ENCODE measurements at regions not wholly inside any gene's neighbourhood (a gene's known extent, or its start where the extent isn't known, plus 50 kb on each side); places are given as distances from the start of the nearest gene placed in this dataset.
"Not testable (repeated sequence)": the region's sequence is repeated elsewhere in the genome, so short reads cannot be mapped to it uniquely, and the experiment has no call there.

DNA sequence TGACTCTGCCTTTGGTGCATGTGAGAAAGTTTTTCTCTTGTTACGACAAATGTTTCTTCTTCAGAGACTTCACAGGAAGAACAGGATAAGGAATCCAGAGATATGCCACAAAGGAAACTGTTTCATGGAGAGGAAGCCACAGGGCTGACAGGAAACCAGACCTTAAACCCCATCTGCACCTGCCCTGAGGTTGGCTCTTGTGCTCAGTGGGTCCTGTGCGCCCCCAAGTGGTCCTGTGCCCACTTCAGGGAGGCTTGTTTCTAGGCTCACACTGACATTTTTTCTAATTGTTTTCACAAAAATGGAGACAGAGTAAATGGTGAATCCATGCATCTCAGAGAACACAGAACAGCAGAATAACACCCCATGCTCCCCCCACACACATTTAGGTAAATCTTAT lies 1193.5 kb downstream of the TMEM121 start:
- not testable (repeated sequence) for H3K27me3 ChIP-seq (ENCODE audit: control insufficient read depth, insufficient read depth, low read length); H3K36me3 ChIP-seq (ENCODE audit: control insufficient read depth, insufficient read depth, low read length); DNase-seq (ENCODE audit: low read depth); H3K4me3 ChIP-seq (ENCODE audit: low read depth, low read length)

GRCh38 chr14:106721926-106722325 lies 1195.5 kb downstream of the TMEM121 start:
- not testable (repeated sequence) for DNase-seq (ENCODE audit: low read depth); H3K27me3 ChIP-seq (ENCODE audit: control insufficient read depth, insufficient read depth, low read length); H3K4me3 ChIP-seq (ENCODE audit: low read depth, low read length); H3K36me3 ChIP-seq (ENCODE audit: control insufficient read depth, insufficient read depth, low read length)

- not testable (repeated sequence) for H3K36me3 ChIP-seq (ENCODE audit: control insufficient read depth, insufficient read depth, low read length); H3K4me3 ChIP-seq (ENCODE audit: low read depth, low read length); H3K27me3 ChIP-seq (ENCODE audit: control insufficient read depth, insufficient read depth, low read length); DNase-seq (ENCODE audit: low read depth)
These were observed 1196.7 kb downstream of the TMEM121 start for GRCh38 chr14:106722813-106723687.

DNA sequence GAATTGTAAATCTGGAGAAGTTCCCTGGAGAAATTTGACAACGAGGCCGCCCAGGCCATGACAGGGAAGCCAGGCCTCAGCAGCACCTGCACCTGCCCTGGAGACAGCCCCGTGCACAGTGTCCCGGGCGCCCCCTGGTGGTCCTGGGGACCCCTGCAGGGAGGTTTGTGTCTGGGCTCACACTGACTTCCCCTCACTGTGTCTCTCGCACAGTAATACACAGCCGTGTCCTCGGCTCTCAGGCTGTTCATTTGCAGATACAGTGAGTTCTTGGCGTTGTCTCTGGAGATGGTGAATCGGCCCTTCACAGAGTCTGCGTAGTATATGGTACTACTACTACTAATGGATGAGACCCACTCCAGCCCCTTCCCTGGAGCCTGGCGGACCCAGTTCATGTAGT lies 1201.6 kb downstream of the TMEM121 start:
- not testable (repeated sequence) for H3K36me3 ChIP-seq (ENCODE audit: control insufficient read depth, insufficient read depth, low read length); DNase-seq (ENCODE audit: low read depth); H3K4me3 ChIP-seq (ENCODE audit: low read depth, low read length); H3K27me3 ChIP-seq (ENCODE audit: control insufficient read depth, insufficient read depth, low read length)

DNA sequence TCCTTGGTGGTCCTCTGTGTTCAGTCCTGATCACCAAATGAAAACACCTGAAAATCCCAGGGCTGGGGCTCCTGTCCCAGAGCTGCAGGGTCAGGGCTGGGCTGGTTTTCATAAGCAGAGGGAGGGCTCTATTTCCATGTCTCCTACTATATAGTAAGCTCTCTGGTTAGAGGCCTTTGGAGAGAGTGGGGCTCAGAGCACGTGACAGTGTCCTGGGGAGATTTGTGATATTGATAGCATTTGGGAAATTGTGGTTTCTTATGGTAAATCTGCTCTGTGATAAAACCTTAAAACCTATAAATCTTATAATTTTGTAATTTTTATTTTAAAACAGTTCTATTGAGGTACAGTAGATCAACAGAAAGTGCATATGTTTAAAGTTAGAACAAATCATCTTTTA lies 1202.2 kb downstream of the TMEM121 start:
- TF ChIP-seq CTCF (IDR thresholded peaks at IDR 0.05; ENCODE audit: insufficient read depth, low read length, poor library complexity, severe bottlenecking): no peak
- Histone ChIP-seq H3K27me3 (ENCODE audit: control insufficient read depth, insufficient read depth, low read length) (no peaks in the 10 kb centered on the region), H3K36me3 (ENCODE audit: control insufficient read depth, insufficient read depth, low read length) (no peaks in the 10 kb centered on the region), H3K4me3 (ENCODE audit: low read depth, low read length) (no peak overlapping the region)
- no peak for DNase-seq (ENCODE audit: low read depth)

- Histone ChIP-seq H3K36me3 (ENCODE audit: control insufficient read depth, insufficient read depth, low read length) (no peaks in the 10 kb centered on the region), H3K27me3 (ENCODE audit: control insufficient read depth, insufficient read depth, low read length) (no peaks in the 10 kb centered on the region), H3K4me3 (ENCODE audit: low read depth, low read length) (no peak overlapping the region)
- no peak for TF ChIP-seq CTCF (IDR thresholded peaks at IDR 0.05; ENCODE audit: insufficient read depth, low read length, poor library complexity, severe bottlenecking)
- DNase-seq (ENCODE audit: low read depth): no peak
These were observed 1203.2 kb downstream of the TMEM121 start for GRCh38 chr14:106729551-106729950.

DNA sequence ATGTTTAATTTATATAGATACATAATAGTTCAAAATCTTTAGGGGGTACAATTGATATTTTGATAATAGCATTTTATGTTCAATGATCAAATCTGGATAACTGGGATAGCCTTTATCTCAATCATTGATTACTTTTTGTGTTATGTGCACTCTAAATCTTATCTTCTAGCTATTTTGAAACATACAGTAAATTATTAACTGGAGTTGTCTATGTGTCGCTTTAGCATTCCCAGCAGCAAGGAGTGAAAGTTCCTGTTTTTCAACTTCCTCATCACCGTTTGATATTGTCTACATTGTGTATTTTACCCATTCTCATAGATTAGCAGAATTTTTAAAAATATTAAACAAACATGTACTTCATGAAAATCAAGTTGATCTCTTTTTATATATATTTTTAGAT lies 1207.4 kb downstream of the TMEM121 start:
- Histone ChIP-seq H3K4me3 (ENCODE audit: low read depth, low read length) (no peak overlapping the region), H3K36me3 (ENCODE audit: control insufficient read depth, insufficient read depth, low read length) (no peaks in the 10 kb centered on the region), H3K27me3 (ENCODE audit: control insufficient read depth, insufficient read depth, low read length) (no peaks in the 10 kb centered on the region)
- no peak for DNase-seq (ENCODE audit: low read depth)
- no peak for TF ChIP-seq CTCF (IDR thresholded peaks at IDR 0.05; ENCODE audit: insufficient read depth, low read length, poor library complexity, severe bottlenecking)

- DNase-seq (ENCODE audit: low read depth): no peak
- no peak for TF ChIP-seq CTCF (IDR thresholded peaks at IDR 0.05; ENCODE audit: insufficient read depth, low read length, poor library complexity, severe bottlenecking)
- no peaks in the 10 kb centered on the region for H3K27me3 ChIP-seq (ENCODE audit: control insufficient read depth, insufficient read depth, low read length)
- H3K4me3 ChIP-seq (ENCODE audit: low read depth, low read length): no peak overlapping the region
- no peaks in the 10 kb centered on the region for H3K36me3 ChIP-seq (ENCODE audit: control insufficient read depth, insufficient read depth, low read length)
These were observed 1210.6 kb downstream of the TMEM121 start for GRCh38 chr14:106737021-106737420.
